ENCODE measurements at regions not wholly inside any gene's neighbourhood (a gene's known extent, or its start where the extent isn't known, plus 50 kb on each side); places are given as distances from the start of the nearest gene placed in this dataset.

GRCh38 chr7:157480371-157481050 is 143.7 kb downstream of the DNAJB6 start:
- Mint-ChIP-seq H3K36me3 (ENCODE audit: low read depth) (no peaks in the 10 kb centered on the region), H3K27ac (no peak overlapping the region), H3K4me3 (no peak overlapping the region), H3K27me3 (ENCODE audit: low read depth, poor library complexity) (peaks cover 24% of the 10 kb centered on the region), H3K4me1 (peaks cover 5% of the 10 kb centered on the region), H3K9me3 (peaks cover 6% of the 10 kb centered on the region)
- no peak for TF ChIP-seq CTCF (IDR thresholded peaks at IDR 0.05)
- no peak for DNase-seq

- no peak for TF ChIP-seq CTCF (IDR thresholded peaks at IDR 0.05)
- H3K36me3 Mint-ChIP-seq (ENCODE audit: low read depth), result no peaks in the 10 kb centered on the region
- no peaks in the 10 kb centered on the region for H3K9me3 Mint-ChIP-seq
- no peak for DNase-seq
- H3K27me3 Mint-ChIP-seq (ENCODE audit: low read depth, poor library complexity), result peaks cover 19% of the 10 kb centered on the region
- no peak overlapping the region for H3K4me3 Mint-ChIP-seq
- H3K4me1 Mint-ChIP-seq, result peaks cover 1% of the 10 kb centered on the region
- H3K27ac Mint-ChIP-seq, result no peak overlapping the region
Observed at GRCh38 chr7:157481389-157481788, 144.6 kb downstream of the DNAJB6 start.

GRCh38 chr7:157482025-157482424 is 145.2 kb downstream of the DNAJB6 start:
- TF ChIP-seq CTCF (IDR thresholded peaks at IDR 0.05), result no peak
- H3K9me3 Mint-ChIP-seq, result no peaks in the 10 kb centered on the region
- H3K4me1 Mint-ChIP-seq, result no peaks in the 10 kb centered on the region
- H3K27ac Mint-ChIP-seq, result no peak overlapping the region
- H3K27me3 Mint-ChIP-seq (ENCODE audit: low read depth, poor library complexity), result peaks cover 13% of the 10 kb centered on the region
- no peak overlapping the region for H3K4me3 Mint-ChIP-seq
- H3K36me3 Mint-ChIP-seq (ENCODE audit: low read depth), result no peaks in the 10 kb centered on the region
- DNase-seq, result no peak

- Mint-ChIP-seq H3K4me3 (no peak overlapping the region), H3K27ac (no peak overlapping the region), H3K9me3 (no peaks in the 10 kb centered on the region), H3K27me3 (ENCODE audit: low read depth, poor library complexity) (peaks cover 9% of the 10 kb centered on the region), H3K4me1 (peaks cover 5% of the 10 kb centered on the region), H3K36me3 (ENCODE audit: low read depth) (no peaks in the 10 kb centered on the region)
- no peak for DNase-seq
- TF ChIP-seq CTCF (IDR thresholded peaks at IDR 0.05), result no peak
Observed at GRCh38 chr7:157482517-157483087, 145.8 kb downstream of the DNAJB6 start.

- H3K27ac Mint-ChIP-seq, result no peak overlapping the region
- no peak overlapping the region for H3K4me3 Mint-ChIP-seq
- H3K9me3 Mint-ChIP-seq, result no peaks in the 10 kb centered on the region
- peaks cover 10% of the 10 kb centered on the region for H3K4me1 Mint-ChIP-seq
- H3K27me3 Mint-ChIP-seq (ENCODE audit: low read depth, poor library complexity), result peaks cover 9% of the 10 kb centered on the region
- DNase-seq, result no peak
- H3K36me3 Mint-ChIP-seq (ENCODE audit: low read depth), result no peaks in the 10 kb centered on the region
- TF ChIP-seq CTCF (IDR thresholded peaks at IDR 0.05), result no peak
Observed at GRCh38 chr7:157483515-157483914, 146.7 kb downstream of the DNAJB6 start.

- Mint-ChIP-seq H3K27me3 (ENCODE audit: low read depth, poor library complexity) (peaks cover 9% of the 10 kb centered on the region), H3K27ac (no peak overlapping the region), H3K9me3 (no peaks in the 10 kb centered on the region), H3K4me3 (no peak overlapping the region), H3K4me1 (peaks cover 10% of the 10 kb centered on the region), H3K36me3 (ENCODE audit: low read depth) (no peaks in the 10 kb centered on the region)
- no peak for TF ChIP-seq CTCF (IDR thresholded peaks at IDR 0.05)
- DNase-seq, result no peak
Observed at GRCh38 chr7:157483971-157484410, 147.2 kb downstream of the DNAJB6 start.

All from nephron progenitor cell (in vitro differentiated cells).